Psoas muscle (tissue), 7 donors: ENCODE measurements at regions not wholly inside any gene's neighbourhood (a gene's known extent, or its start where the extent isn't known, plus 50 kb on each side); places are given as distances from the start of the nearest gene placed in this dataset.

ENCODE experiments used
- ATAC-seq, 4 donors: fragments of 200-7000 bp; cut with Tn5 transposase; one replicate each; pipeline ENCODE4 v1.9.1; 2020; ENCODE audit warnings: moderate library complexity in 3 of 4, mild to moderate bottlenecking in 2 of 4
- DNase-seq, 2 donors: peaks; one replicate each; pipeline ENCODE4 v3.0.0-alpha.2; 2020
- H3K27ac ChIP-seq: fragments of 200-600 bp; one replicate; pipeline ENCODE4 v1.8.0; 2022
- H3K27me3 ChIP-seq, 3 donors: fragments of 200-600 bp in 1 of 3; one replicate each; pipeline versions ENCODE4 v1.6.1 to v1.8.0; 2013 to 2022; ENCODE audit warnings: low read length in 2 of 3, mild to moderate bottlenecking in 2 of 3, moderate library complexity in 1 of 3; ENCODE audit not compliant: insufficient read depth in 3 of 3
- H3K36me3 ChIP-seq, 2 donors: fragments of 200-600 bp in 1 of 2; one replicate each; pipeline versions ENCODE4 v1.6.1 to v1.8.0; 2013 to 2022; ENCODE audit warnings: low read depth in 1 of 2, mild to moderate bottlenecking in 1 of 2, moderate library complexity in 1 of 2; ENCODE audit not compliant: insufficient read depth in 1 of 2
- H3K4me1 ChIP-seq: fragments of 200-600 bp; one replicate; pipeline ENCODE4 v1.8.0; 2022
- H3K4me3 ChIP-seq: fragments of 200-600 bp; one replicate; pipeline ENCODE4 v1.8.0; 2022; ENCODE audit warnings: mild to moderate bottlenecking
- H3K9me3 ChIP-seq: fragments of 200-600 bp; one replicate; pipeline ENCODE4 v1.8.0; 2022
- CTCF ChIP-seq: fragments of 200-600 bp; IDR thresholded peaks from one replicate; pipeline ENCODE4 v1.8.0; 2022; ENCODE audit warnings: antibody characterized with exemption
- WGBS, 3 donors: extraction: QIAGEN DNeasy Blood & Tissue Kit; methylation state at CpG; one replicate each; pipeline versions ENCODE4 v1.1.6 to v1.1.7; 2013; 5-methylcytosine and 5-hydroxymethylcytosine counted together
- intact Hi-C, 2 donors: fragments of 100-400 bp; cut with DNase I; formaldehyde crosslinking; loops; one replicate each; pipeline versions ENCODE4 v1.11.0 to v1.14.2; 2022
- donor health status: healthy with polysubstance abuse.
- donor health status: DM: no; HTN: no; CAD: no; lungs with moderate emphysema.
- donor health status: Bipolar disorder and iron deficiency.
- donor health status: healthy.
- donor health status: DM: yes; HTN: yes; CAD: no.
- donor health status: DM: no; HTN: no; CAD: no.
- donor health status: DM: yes; HTN: yes; CAD: no.

GRCh38 chr11:69935941-69936505, 116.8 kb upstream of the FGF3 start:
- intact Hi-C loops: no loop called here
- Histone ChIP-seq H3K27me3 (peaks cover 0 to 4% (median 3%) of the 10 kb centered on the region in 3 donors), H3K4me1 (no peaks in the 10 kb centered on the region), H3K9me3 (peaks cover 3% of the 10 kb centered on the region), H3K36me3 (no peaks in the 10 kb centered on the region), H3K27ac (no peak overlapping the region), H3K4me3 (no peak overlapping the region)
- DNase-seq (no peak), ATAC-seq (no peak)
- TF ChIP-seq CTCF: no peak

- H3K27me3 ChIP-seq: peaks cover 0 to 12% (median 3%) of the 10 kb centered on the region in 3 donors
- no peak overlapping the region for H3K4me3 ChIP-seq
- WGBS, 3 donors: 87 to 93% (median 91%) methylated on average over 2 of the region's 2 CpGs
- no peak for TF ChIP-seq CTCF
- no peak for DNase-seq
- H3K36me3 ChIP-seq: no peaks in the 10 kb centered on the region
- H3K4me1 ChIP-seq: no peaks in the 10 kb centered on the region
- H3K27ac ChIP-seq: no peak overlapping the region
- intact Hi-C loops: no loop called here
- no peak for ATAC-seq
- peaks cover 3% of the 10 kb centered on the region for H3K9me3 ChIP-seq
Observed at GRCh38 chr11:69936771-69937170, 117.6 kb upstream of the FGF3 start.

GRCh38 chr11:69938206-69938605, 119.0 kb upstream of the FGF3 start:
- no peaks in the 10 kb centered on the region for H3K4me1 ChIP-seq
- H3K27ac ChIP-seq: no peak overlapping the region
- TF ChIP-seq CTCF: no peak
- H3K9me3 ChIP-seq: peaks cover 3% of the 10 kb centered on the region
- intact Hi-C loops: no loop called here
- no peak overlapping the region for H3K4me3 ChIP-seq
- peaks cover 0 to 18% (median 5%) of the 10 kb centered on the region in 3 donors for H3K27me3 ChIP-seq
- no peaks in the 10 kb centered on the region for H3K36me3 ChIP-seq
- DNase-seq: peak in 1 of 2 donors; percentile 11
- no peak for ATAC-seq
- 89 to 92% (median 91%) methylated on average over 13 of the region's 13 CpGs for WGBS, 3 donors

GRCh38 chr11:69939551-69940245, 120.5 kb upstream of the FGF3 start:
- peaks cover 0 to 18% (median 9%) of the 10 kb centered on the region in 3 donors for H3K27me3 ChIP-seq
- WGBS, 3 donors: 54 to 57% (median 57%) methylated on average over 28 of the region's 28 CpGs
- no peak for TF ChIP-seq CTCF
- H3K4me3 ChIP-seq: peak overlapping the region; percentile 7
- peak in 3 of 4 donors; percentile 23 to 61 (median 35) for ATAC-seq
- H3K9me3 ChIP-seq: peaks cover 3% of the 10 kb centered on the region
- intact Hi-C loops: no loop called here
- H3K36me3 ChIP-seq: no peaks in the 10 kb centered on the region
- H3K4me1 ChIP-seq: no peaks in the 10 kb centered on the region
- DNase-seq: peak in 1 of 2 donors; percentile 66
- H3K27ac ChIP-seq: peak overlapping the region; percentile 32
